Transverse colon (tissue), 4 donors: ENCODE measurements at regions not wholly inside any gene's neighbourhood (a gene's known extent, or its start where the extent isn't known, plus 50 kb on each side); places are given as distances from the start of the nearest gene placed in this dataset.

Experiments
- CTCF ChIP-seq, 5 experiments: fragments of 200-600 bp in 3 of 5; fragments of 450-650 bp in 2 of 5; sonication (generic) in 3 of 5; IDR thresholded peaks; 1 replicate in 2 of 5; 2 replicates in 3 of 5; pipeline ENCODE4 v1.5.1; 2016 to 2017; ENCODE audit warnings: antibody characterized with exemption in 5 of 5, inconsistent platforms in 3 of 5, mild to moderate bottlenecking in 2 of 5, moderate library complexity in 1 of 5
- EP300 ChIP-seq: sonication (generic); formaldehyde crosslinking; IDR thresholded peaks from one replicate; pipeline ENCODE4 v1.6.1; 2017; ENCODE audit warnings: antibody characterized with exemption, low read depth
- POLR2A ChIP-seq: fragments of 450-650 bp; IDR thresholded peaks from one replicate; pipeline ENCODE4 v1.6.1; 2016; ENCODE audit warnings: antibody characterized with exemption, mild to moderate bottlenecking, moderate library complexity
- POLR2AphosphoS5 ChIP-seq, 3 donors: sonication (generic); formaldehyde crosslinking; IDR thresholded peaks; one replicate each; pipeline ENCODE4 v1.6.1; 2016; ENCODE audit warnings: antibody characterized with exemption in 3 of 3

- TF ChIP-seq CTCF (IDR thresholded peaks at IDR 0.05) (no peak), POLR2AphosphoS5 (IDR thresholded peaks at IDR 0.05) (no peak), POLR2A (no peak), EP300 (no peak)
These were observed 170.9 kb downstream of the NR2F2 start for GRCh38 chr15:96501362-96501761.
